HG03571 (cell line): ENCODE measurements at regions not wholly inside any gene's neighbourhood (a gene's known extent, or its start where the extent isn't known, plus 50 kb on each side); places are given as distances from the start of the nearest gene placed in this dataset.
"Not testable (repeated sequence)": the region's sequence is repeated elsewhere in the genome, so short reads cannot be mapped to it uniquely, and the experiment has no call there.

Experiments used
- ATAC-seq: cut with Tn5 transposase; IDR thresholded peaks from one replicate; pipeline ENCODE4 v1.9.1; 2021; ENCODE audit not compliant: unreplicated experiment

GRCh38 chr10:65196111-65196510, 1674.9 kb downstream of the REEP3 start:
- ATAC-seq: no peak

- ATAC-seq: no peak
These were observed 1676.7 kb downstream of the REEP3 start for GRCh38 chr10:65197935-65198334.

- no peak for ATAC-seq
These were observed 1680.3 kb downstream of the REEP3 start for GRCh38 chr10:65201491-65201890.

GRCh38 chr10:65204999-65205398, 1683.8 kb downstream of the REEP3 start:
- ATAC-seq: no peak

- no peak for ATAC-seq
These were observed 1692.0 kb downstream of the REEP3 start for GRCh38 chr10:65213170-65213569.

GRCh38 chr10:65219444-65219843, 1698.2 kb downstream of the REEP3 start:
- no peak for ATAC-seq

GRCh38 chr10:65231148-65231547, 1694.7 kb upstream of the LRRTM3 start:
- ATAC-seq: no peak

- ATAC-seq: no peak
These were observed 1691.6 kb upstream of the LRRTM3 start for GRCh38 chr10:65234261-65234660.

- ATAC-seq: no peak
These were observed 1690.6 kb upstream of the LRRTM3 start for GRCh38 chr10:65235266-65235665.

- ATAC-seq: no peak
These were observed 1690.0 kb upstream of the LRRTM3 start for GRCh38 chr10:65235846-65236245.

- no peak for ATAC-seq
These were observed 1660.3 kb upstream of the LRRTM3 start for GRCh38 chr10:65265451-65265954.

- ATAC-seq: not testable (repeated sequence)
These were observed 1656.3 kb upstream of the LRRTM3 start for GRCh38 chr10:65269551-65269950.

GRCh38 chr10:65270969-65271368, 1654.9 kb upstream of the LRRTM3 start:
- no peak for ATAC-seq

- no peak for ATAC-seq
These were observed 1652.7 kb upstream of the LRRTM3 start for GRCh38 chr10:65273115-65273514.

GRCh38 chr10:65275296-65275695, 1650.5 kb upstream of the LRRTM3 start:
- ATAC-seq: no peak

- no peak for ATAC-seq
These were observed 1641.3 kb upstream of the LRRTM3 start for GRCh38 chr10:65284495-65285041.

- ATAC-seq: not testable (repeated sequence)
These were observed 1640.1 kb upstream of the LRRTM3 start for GRCh38 chr10:65285726-65286125.

GRCh38 chr10:65291286-65291685, 1634.5 kb upstream of the LRRTM3 start:
- no peak for ATAC-seq

- no peak for ATAC-seq
These were observed 1633.3 kb upstream of the LRRTM3 start for GRCh38 chr10:65292551-65292950.

- ATAC-seq: no peak
These were observed 1631.5 kb upstream of the LRRTM3 start for GRCh38 chr10:65294329-65294728.

GRCh38 chr10:65301181-65301580, 1624.7 kb upstream of the LRRTM3 start:
- ATAC-seq: no peak

- ATAC-seq: no peak
These were observed 1619.6 kb upstream of the LRRTM3 start for GRCh38 chr10:65306201-65306600.

GRCh38 chr10:65312876-65313275, 1613.0 kb upstream of the LRRTM3 start:
- no peak for ATAC-seq
